Astrocyte of the cerebellum (primary cell): ENCODE measurements at regions not wholly inside any gene's neighbourhood (a gene's known extent, or its start where the extent isn't known, plus 50 kb on each side); places are given as distances from the start of the nearest gene placed in this dataset.
A peak's percentile ranks its signal among the peaks of the same experiment; 100 is the strongest.
"Not testable (repeated sequence)": the region's sequence is repeated elsewhere in the genome, so short reads cannot be mapped to it uniquely, and the experiment has no call there.

Source experiments
- DNase-seq: peaks from one replicate; pipeline ENCODE4 v3.0.0-alpha.2; 2011; ENCODE audit warnings: low read depth
- H3K4me3 ChIP-seq: 2 replicates; pipeline ENCODE4 v1.5.1; 2011; ENCODE audit warnings: mild to moderate bottlenecking, low read depth, low read length, moderate library complexity
- in situ Hi-C: cut with HindIII; loops from 2 replicates; pipeline ENCODE4 v1.10.0; 2017; ENCODE audit warnings: low sequenced_read_pairs
- TF ChIP-seq, protein P1 (sequence below): IDR thresholded peaks from 2 replicates; pipeline ENCODE4 v1.5.1; 2012; ENCODE audit warnings: low read length, low read depth, moderate library complexity, mild to moderate bottlenecking; ENCODE audit errors: missing control alignments

DNA sequence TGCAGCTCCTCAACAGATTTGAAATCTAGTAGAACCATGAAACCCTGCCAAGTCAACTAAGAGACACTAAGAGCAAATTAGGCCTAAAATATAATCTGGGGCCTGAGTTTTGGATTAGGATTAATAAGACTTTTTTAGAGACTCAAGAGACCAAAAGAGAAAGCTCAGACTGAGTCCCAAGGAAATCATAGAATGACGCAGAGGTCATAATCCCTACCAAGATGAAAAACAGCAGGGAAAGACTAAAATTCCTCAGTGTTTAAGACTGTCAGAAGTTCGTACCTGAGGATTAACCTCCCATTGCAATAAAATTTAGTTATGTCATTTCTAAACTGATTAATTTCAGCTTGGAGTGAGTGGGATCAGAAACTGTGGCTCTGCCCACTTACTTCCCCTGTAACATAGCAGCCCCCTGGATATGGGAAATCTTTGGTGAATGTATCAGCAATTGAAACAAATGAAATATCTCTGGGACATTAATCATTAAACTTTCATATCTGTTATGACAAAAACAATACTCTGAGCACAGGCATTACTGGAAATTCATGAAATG is 200.3 kb downstream of the EDN1 start:
- in situ Hi-C loops: no loop called here
- no peak overlapping the region for H3K4me3 ChIP-seq
- TF ChIP-seq, protein P1, sequence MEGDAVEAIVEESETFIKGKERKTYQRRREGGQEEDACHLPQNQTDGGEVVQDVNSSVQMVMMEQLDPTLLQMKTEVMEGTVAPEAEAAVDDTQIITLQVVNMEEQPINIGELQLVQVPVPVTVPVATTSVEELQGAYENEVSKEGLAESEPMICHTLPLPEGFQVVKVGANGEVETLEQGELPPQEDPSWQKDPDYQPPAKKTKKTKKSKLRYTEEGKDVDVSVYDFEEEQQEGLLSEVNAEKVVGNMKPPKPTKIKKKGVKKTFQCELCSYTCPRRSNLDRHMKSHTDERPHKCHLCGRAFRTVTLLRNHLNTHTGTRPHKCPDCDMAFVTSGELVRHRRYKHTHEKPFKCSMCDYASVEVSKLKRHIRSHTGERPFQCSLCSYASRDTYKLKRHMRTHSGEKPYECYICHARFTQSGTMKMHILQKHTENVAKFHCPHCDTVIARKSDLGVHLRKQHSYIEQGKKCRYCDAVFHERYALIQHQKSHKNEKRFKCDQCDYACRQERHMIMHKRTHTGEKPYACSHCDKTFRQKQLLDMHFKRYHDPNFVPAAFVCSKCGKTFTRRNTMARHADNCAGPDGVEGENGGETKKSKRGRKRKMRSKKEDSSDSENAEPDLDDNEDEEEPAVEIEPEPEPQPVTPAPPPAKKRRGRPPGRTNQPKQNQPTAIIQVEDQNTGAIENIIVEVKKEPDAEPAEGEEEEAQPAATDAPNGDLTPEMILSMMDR: no peak
- no peak for DNase-seq

DNA sequence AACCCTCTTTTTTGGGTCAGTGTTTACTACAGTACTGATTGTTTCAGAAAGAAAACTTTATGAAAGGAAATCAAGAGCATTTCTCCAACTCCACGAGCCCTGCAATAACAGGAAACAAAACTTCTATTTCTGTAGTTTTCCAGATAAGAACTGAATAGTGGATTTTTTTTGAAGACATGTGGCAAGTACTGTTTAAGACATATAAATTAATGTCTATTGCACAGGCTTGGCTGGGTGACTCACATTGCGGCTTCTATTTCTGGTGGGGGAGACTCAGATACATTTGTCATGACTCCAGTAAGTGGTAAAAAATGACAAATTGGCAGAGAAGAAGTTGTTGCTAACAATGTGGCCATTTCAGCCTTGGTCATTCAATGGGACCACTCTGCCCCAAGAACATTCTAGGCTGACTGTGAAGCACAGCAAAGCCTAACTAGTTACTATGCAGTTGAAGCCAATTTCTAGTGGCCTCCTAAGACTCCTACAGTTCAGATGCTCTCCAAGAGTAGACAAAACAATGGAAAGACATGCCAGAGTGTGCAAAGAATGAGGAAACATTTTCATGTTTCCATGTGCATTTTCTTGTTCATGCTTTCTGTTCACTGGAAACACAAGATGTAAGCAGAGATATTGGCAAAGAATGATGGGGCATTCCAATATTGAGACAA is 200.9 kb downstream of the EDN1 start:
- H3K4me3 ChIP-seq: no peak overlapping the region
- TF ChIP-seq, protein P1: no peak
- in situ Hi-C loops: no loop called here
- peak; percentile 79 for DNase-seq

DNA sequence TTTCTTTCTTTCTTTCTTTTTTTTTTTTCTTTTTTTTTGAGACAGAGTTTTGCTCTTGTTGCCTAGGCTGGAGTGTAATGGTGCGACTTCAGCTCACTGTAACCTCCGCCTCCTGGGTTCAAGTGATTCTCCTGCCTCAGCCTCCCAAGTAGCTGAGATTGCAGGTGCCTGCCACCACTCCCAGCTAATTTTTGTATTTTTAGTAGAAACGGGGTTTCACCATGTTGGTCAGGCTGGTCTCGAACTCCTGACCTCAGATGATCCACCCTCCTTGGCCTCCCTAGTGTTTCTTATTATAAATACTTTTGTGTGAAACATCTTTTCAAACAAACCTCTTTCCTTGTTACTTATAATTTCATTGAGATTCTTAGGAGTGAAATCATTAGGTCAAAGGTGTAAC is 202.8 kb downstream of the EDN1 start:
- H3K4me3 ChIP-seq, DNase-seq, in situ Hi-C loops: not testable (repeated sequence)

DNA sequence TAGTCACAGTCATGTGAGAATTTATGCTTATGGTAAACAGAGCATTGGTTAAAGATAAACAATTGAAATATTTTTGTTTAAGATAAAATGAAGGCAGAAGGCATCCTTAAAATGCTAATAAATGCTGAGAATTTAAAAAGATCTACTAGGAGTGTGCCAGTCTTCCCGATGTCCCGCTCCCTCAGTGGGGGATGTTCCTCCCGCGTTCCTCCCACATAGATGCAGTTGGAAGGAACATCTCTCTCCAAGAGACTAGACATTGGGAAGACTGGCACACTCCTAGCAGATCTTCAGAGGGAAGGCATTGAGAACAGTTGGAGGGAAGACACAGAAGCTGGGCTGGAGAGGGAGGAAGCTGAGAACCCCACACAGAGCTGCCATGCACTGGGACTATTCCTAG is 203.3 kb downstream of the EDN1 start:
- in situ Hi-C loops: no loop called here
- no peak for DNase-seq
- no peak overlapping the region for H3K4me3 ChIP-seq
- TF ChIP-seq, protein P1: no peak

DNA sequence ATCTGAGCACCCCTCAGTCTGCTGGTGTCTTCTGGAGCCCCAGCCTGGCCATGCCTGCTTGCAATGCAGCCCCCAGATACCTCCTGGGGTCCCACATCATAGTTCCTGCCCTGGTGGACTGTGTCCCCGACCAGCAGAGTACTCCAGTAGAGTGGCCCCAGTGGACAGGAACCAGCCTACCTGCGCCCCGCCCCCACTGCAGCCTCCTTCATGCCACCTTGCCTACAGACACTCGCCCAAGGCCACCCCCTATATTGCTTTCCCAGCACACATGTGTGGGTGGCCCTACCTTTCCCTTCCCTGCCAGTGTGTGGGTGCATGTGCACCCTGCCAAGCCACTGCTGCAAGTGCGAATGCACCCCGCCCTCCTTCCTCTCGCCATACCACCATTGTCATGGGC is 204.0 kb downstream of the EDN1 start:
- no peak overlapping the region for H3K4me3 ChIP-seq
- in situ Hi-C loops: no loop called here
- DNase-seq: no peak
- TF ChIP-seq, protein P1: no peak

DNA sequence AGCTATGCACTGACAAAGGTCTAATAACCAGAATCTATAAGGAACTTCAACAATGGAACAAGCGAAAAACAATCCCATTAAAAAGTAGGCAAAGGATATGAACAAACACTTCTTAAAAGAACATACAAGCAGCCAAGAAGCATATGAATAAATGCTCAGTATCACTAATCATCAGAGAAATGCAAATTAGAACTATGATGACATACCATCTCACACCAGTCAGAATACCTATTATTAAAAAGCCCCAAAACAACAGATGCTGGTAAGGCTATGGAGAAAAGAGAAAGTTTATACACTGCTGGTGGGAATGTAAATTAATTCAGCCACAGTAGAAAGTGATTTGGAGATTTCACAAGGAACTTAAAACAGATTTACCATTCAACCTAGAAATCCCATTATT is 211.8 kb downstream of the EDN1 start:
- no peak overlapping the region for H3K4me3 ChIP-seq
- in situ Hi-C loops: no loop called here
- no peak for DNase-seq
- TF ChIP-seq, protein P1: no peak

DNA sequence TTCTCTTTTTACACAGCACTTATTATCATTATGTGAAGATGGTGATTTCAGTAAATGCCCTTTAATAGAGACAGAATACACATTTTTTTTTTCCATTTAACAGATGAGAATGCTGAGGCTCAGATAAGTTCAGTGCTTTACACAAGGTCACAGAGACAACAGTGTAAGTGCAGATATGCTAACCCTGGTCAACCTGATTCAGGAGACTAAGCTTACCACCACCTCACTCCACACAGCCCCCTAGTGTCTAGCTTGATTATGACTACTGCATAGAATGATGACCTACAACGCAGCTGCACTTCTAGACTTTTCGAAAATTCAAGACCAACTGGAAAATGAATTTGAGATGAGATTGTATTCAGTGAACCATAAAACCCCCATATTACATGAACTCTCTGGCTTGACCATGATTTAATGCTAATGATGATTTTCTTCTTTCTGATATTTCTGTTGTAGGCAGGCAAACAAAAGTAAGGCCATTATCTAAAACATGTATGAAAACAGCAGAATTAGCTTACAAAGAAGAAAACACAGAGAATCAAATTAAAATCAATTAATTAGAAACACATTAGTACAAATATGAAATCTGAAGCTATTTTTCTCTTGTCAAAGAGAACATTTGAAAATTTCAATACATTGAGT is 212.1 kb upstream of the PHACTR1 start:
- TF ChIP-seq, protein P1: peak; percentile 39
- H3K4me3 ChIP-seq: no peak overlapping the region
- DNase-seq: no peak

More for the DNA sequence above, 212.1 kb upstream of the PHACTR1 start:
- in situ Hi-C loops: no loop called here
